PFSK-1 (cell line): ENCODE measurements at regions not wholly inside any gene's neighbourhood (a gene's known extent, or its start where the extent isn't known, plus 50 kb on each side); places are given as distances from the start of the nearest gene placed in this dataset.

Experiments
- FOXP2 ChIP-seq: optimal IDR thresholded peaks from 2 replicates; pipeline ENCODE3; 2011; ENCODE audit warnings: borderline replicate concordance, control low read depth, inconsistent platforms; ENCODE audit not compliant: insufficient read depth; ENCODE audit errors: extremely low read length, extremely low read depth
- POLR2AphosphoS5 ChIP-seq: IDR thresholded peaks from 2 replicates; pipeline ENCODE4 v1.6.1; 2012; ENCODE audit warnings: low read depth, mild to moderate bottlenecking, control low read depth, low read length, moderate library complexity
- REST ChIP-seq, 2 experiments: IDR thresholded peaks; 2 replicates each; pipeline versions ENCODE4 v1.6.1 to v1.8.0; 2011 to 2012; ENCODE audit warnings: low read depth in 2 of 2, low read length in 2 of 2, control low read depth in 1 of 2, inconsistent platforms in 1 of 2, mild to moderate bottlenecking in 1 of 2, moderate library complexity in 1 of 2; ENCODE audit not compliant: insufficient read depth in 1 of 2
- SIN3A ChIP-seq: IDR thresholded peaks from 2 replicates; pipeline ENCODE4 v1.6.1; 2012; ENCODE audit warnings: mild to moderate bottlenecking, low read length, moderate library complexity, borderline replicate concordance; ENCODE audit not compliant: insufficient read depth
- TAF1 ChIP-seq: IDR thresholded peaks from 2 replicates; pipeline ENCODE4 v1.6.1; 2012; ENCODE audit warnings: low read length, control low read depth, borderline replicate concordance; ENCODE audit not compliant: insufficient read depth

- no peak for TF ChIP-seq SIN3A
- TF ChIP-seq TAF1, result no peak
- TF ChIP-seq POLR2AphosphoS5, result no peak
- TF ChIP-seq REST (IDR thresholded peaks at IDR 0.05; ENCODE audit: insufficient read depth in 1 of 2, low read depth in 2 of 2, low read length in 2 of 2), result no peak
- TF ChIP-seq FOXP2, result no peak
These were observed 188.5 kb downstream of the ADRA2A start for GRCh38 chr10:111265341-111265740.
